Left cardiac atrium (tissue), 4 donors: ENCODE measurements at regions not wholly inside any gene's neighbourhood (a gene's known extent, or its start where the extent isn't known, plus 50 kb on each side); places are given as distances from the start of the nearest gene placed in this dataset.
"Not testable (repeated sequence)": the region's sequence is repeated elsewhere in the genome, so short reads cannot be mapped to it uniquely, and the experiment has no call there.

Source experiments
- ATAC-seq, 2 donors: fragments of 200-7000 bp; cut with Tn5 transposase; one replicate each; pipeline ENCODE4 v1.9.1; 2020; ENCODE audit warnings: mild to moderate bottlenecking in 2 of 2, moderate library complexity in 2 of 2
- DNase-seq: peaks from one replicate; pipeline ENCODE4 v3.0.0-alpha.2; 2020
- intact Hi-C, 2 donors: fragments of 100-400 bp; cut with DNase I; formaldehyde crosslinking; loops; one replicate each; pipeline versions ENCODE4 v1.14.1 to v1.15.1; 2022 to 2023
- donor health status: DM: no; HTN: yes; CAD: no.
- donor health status: DM: no; HTN: yes; CAD: no; lungs with severe emphysema.
- donor health status: DM: yes; HTN: yes; CAD: no.
- donor health status: Dilated cardiomyopathy.

GRCh38 chr1:149390931-149391330 lies 83.9 kb upstream of the NBPF19 start:
- ATAC-seq = peak in 1 of 2 donors; percentile 61
- DNase-seq, intact Hi-C loops: not testable (repeated sequence)

GRCh38 chr1:149395802-149396201 lies 79.0 kb upstream of the NBPF19 start:
- ATAC-seq, intact Hi-C loops: not testable (repeated sequence)
- DNase-seq = peak; percentile 15

- intact Hi-C loops, ATAC-seq, DNase-seq: not testable (repeated sequence)
Observed at GRCh38 chr1:149398527-149398926, 76.3 kb upstream of the NBPF19 start.

GRCh38 chr1:149408404-149408803 lies 66.4 kb upstream of the NBPF19 start:
- DNase-seq, intact Hi-C loops, ATAC-seq: not testable (repeated sequence)

- ATAC-seq, intact Hi-C loops, DNase-seq: not testable (repeated sequence)
Observed at GRCh38 chr1:149415373-149415772, 59.5 kb upstream of the NBPF19 start.

GRCh38 chr1:149418782-149419181 lies 56.1 kb upstream of the NBPF19 start:
- intact Hi-C loops, DNase-seq, ATAC-seq: not testable (repeated sequence)

GRCh38 chr1:149423122-149423521 lies 51.7 kb upstream of the NBPF19 start:
- intact Hi-C loops, DNase-seq, ATAC-seq: not testable (repeated sequence)
